GM10248 (cell line): ENCODE measurements at regions not wholly inside any gene's neighbourhood (a gene's known extent, or its start where the extent isn't known, plus 50 kb on each side); places are given as distances from the start of the nearest gene placed in this dataset.

Experiments
- CTCF ChIA-PET: fragments of 300-600 bp; sonication (Branson Sonifier 250); formaldehyde crosslinking; extraction: SDS; loops from one replicate; lab custom pipeline; 2021; ENCODE audit warnings: antibody characterized with exemption; lab: Yijun Ruan, JAX
- POLR2A ChIA-PET: fragments of 350-650 bp; sonication (Branson Sonifier 250); formaldehyde crosslinking; extraction: SDS; loops from one replicate; lab custom pipeline; 2020; ENCODE audit warnings: antibody characterized with exemption; lab: Yijun Ruan, JAX
- DNase-seq: peaks from one replicate; pipeline ENCODE4 v3.0.0; 2012; ENCODE audit errors: extremely low spot score
- CTCF ChIP-seq: IDR thresholded peaks from 2 replicates; pipeline ENCODE4 v1.5.1; 2012; ENCODE audit warnings: mild to moderate bottlenecking, low read depth; ENCODE audit errors: extremely low read depth, missing control alignments, control extremely low read depth

DNA sequence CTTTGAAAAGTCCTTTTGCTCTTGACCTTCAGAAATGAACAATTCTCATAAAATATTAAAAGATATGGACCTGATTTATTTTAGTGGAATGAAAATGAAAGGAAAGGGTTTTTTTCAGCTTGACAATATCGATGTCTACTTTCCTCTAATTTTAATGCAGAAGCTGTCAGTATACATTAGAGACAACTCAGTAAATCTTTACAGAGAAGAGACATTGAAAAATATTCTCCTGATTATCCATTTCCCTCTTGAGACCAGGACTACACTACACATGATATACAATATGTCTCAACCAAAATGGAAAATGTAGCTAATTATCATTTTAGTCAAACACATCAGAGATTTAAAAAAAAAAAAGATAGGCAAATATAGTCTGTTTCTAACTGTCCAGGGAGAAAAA, 288.5 kb upstream of the NUDT12 start:
- DNase-seq: no peak
- ChIA-PET POLR2A (no interaction called here), CTCF (interaction anchor here (1.3 to 1.8 kb wide), 2 partner anchors 17 to 27 kb away, joined by 3 to 7 read pairs; no protein-coding TSS in a partner anchor)
- TF ChIP-seq CTCF: no peak

- ChIA-PET CTCF (interaction anchor here (1.3 to 1.8 kb wide), 3 partner anchors 16 to 28 kb away, joined by 3 to 7 read pairs (median 5); no protein-coding TSS in a partner anchor), POLR2A (no interaction called here)
- DNase-seq: no peak
- no peak for TF ChIP-seq CTCF
Measured at GRCh38 chr5:103849934-103850333, 287.3 kb upstream of the NUDT12 start.

GRCh38 chr5:103847060-103847459, 284.5 kb upstream of the NUDT12 start:
- TF ChIP-seq CTCF: no peak
- CTCF ChIA-PET: no interaction called here
- DNase-seq: no peak
- POLR2A ChIA-PET: no interaction called here

- DNase-seq: no peak
- ChIA-PET POLR2A (no interaction called here), CTCF (interaction anchor here (0.8 to 1.6 kb wide), 3 partner anchors 13 to 43 kb away, joined by 3 to 6 read pairs (median 3); no protein-coding TSS in a partner anchor)
- TF ChIP-seq CTCF: no peak
Measured at GRCh38 chr5:103842936-103843335, 280.3 kb upstream of the NUDT12 start.

DNA sequence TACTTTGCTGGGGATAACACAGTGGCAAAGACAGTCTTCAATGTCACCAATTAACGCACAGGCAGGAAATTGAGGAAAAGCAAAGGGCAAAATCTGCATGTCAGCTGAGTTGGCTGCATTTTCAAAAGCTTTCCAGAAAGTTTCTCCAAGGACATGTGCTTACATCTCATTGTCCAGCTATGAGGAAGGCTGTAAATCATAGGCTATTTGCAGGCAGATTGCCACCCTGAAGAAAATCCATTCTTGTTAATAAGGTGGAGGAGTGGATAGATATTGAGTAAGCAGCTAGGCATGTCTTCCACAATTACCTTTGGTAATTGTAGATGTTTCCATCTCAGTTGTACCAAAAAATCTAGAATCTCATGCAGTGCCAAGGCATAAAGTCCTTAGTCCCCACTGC, 278.0 kb upstream of the NUDT12 start:
- no peak for TF ChIP-seq CTCF
- DNase-seq: no peak
- POLR2A ChIA-PET: no interaction called here
- CTCF ChIA-PET: interaction anchor here (1.9 kb wide), 1 partner anchor 11 kb away, joined by 5 read pairs; no protein-coding TSS in a partner anchor

DNA sequence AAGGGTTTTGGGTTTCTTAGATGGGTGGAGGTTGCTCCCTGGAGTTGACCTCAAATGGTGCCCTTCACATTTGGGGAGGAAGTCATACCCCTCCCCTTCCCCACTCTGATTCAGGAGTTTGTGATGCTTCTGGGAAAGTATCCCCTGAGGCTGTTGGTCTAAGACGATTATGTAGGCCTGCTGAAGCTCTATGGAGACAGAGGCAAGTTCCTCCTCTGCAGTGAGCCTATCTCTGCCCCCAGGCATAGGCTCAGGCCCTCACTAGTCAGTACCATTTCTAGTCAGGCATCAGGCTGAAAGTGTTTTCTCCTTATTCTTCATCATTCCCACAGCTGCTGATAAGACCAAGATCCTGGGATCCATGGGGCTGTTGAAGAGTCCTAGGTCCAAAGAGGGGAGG, 271.6 kb upstream of the NUDT12 start:
- no peak for TF ChIP-seq CTCF
- CTCF ChIA-PET: interaction anchor here (0.7 to 2.2 kb wide), 4 partner anchors 17 to 344 kb away, joined by 3 to 7 read pairs (median 4); no protein-coding TSS in a partner anchor
- no peak for DNase-seq
- POLR2A ChIA-PET: no interaction called here
